ENCODE measurements at regions not wholly inside any gene's neighbourhood (a gene's known extent, or its start where the extent isn't known, plus 50 kb on each side); places are given as distances from the start of the nearest gene placed in this dataset.
A peak's percentile ranks its signal among the peaks of the same experiment; 100 is the strongest.

DNA sequence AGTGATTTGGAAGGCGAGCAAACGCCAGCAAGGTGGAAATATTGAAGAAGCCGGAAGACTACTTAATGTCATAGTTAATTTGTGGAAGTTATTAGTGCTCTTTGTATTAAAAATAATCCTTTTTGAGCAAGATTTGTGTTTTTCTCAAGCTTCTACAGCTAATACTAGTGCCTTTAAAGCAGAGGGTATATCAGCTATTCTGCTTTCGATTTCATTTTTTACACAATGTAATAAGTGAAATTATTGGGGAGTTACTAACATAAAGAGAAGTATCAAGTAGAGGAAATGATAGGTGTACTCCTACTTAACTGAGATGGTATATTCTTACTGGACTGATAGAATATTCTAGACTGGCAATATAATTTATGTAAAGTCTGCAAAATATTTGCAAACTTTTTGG, 392.4 kb upstream of the DCN start:
- intact Hi-C loops (cut with micrococcal nuclease), result loop anchor here (5.0 kb wide), 3 partner anchors 193 to 997 kb away; no protein-coding TSS in a partner anchor
- POLR2A ChIA-PET, result interaction anchor here (0.6 to 1.9 kb wide), 5 partner anchors 12 to 570 kb away, joined by 3 to 6 read pairs (median 3); partner anchors contain the start of gene BTG1

DNA sequence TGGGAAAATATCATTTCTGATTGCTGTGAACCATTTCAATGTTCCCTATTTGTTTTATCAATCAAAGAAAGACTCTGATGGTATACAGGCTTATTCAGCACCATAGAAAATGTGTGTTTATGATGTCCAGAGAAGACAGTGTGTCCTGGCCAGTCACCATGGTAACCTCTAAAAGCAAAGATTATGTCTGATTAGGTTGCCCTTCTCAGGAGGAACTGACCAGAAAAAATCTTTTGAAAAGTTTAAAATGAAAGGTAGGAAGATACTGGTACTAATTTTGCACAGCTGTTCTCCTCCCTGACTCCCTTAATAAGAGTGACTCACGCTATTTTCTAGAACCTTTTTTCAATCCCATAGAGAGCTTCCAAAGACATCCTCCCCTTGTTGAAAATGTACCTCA, 391.8 kb upstream of the DCN start:
- Histone ChIP-seq H3K4me3 (ENCODE audit: low read length) (no peak overlapping the region), H3K36me3 (ENCODE audit: control insufficient read depth in 2 of 3, insufficient read depth in 3 of 3, low read length in 3 of 3) (no peaks in the 10 kb centered on the region), H3K27me3 (ENCODE audit: control insufficient read depth in 2 of 2, insufficient read depth in 2 of 2, low read length in 2 of 2) (no peaks in the 10 kb centered on the region), H3K27ac (ENCODE audit: low read depth, low read length) (no peak overlapping the region), H3K4me1 (ENCODE audit: control insufficient read depth in 2 of 2, insufficient read depth in 2 of 2, low read length in 2 of 2) (peaks cover 0 to 5% of the 10 kb centered on the region in 2 donors), H3K9me3 (ENCODE audit: control insufficient read depth in 2 of 3, low read length in 3 of 3) (no peaks in the 10 kb centered on the region)
- no peak for DNase-seq
- H3K9me3 Mint-ChIP-seq, result no peaks in the 10 kb centered on the region
- H3K36me3 Mint-ChIP-seq, result no peaks in the 10 kb centered on the region
- ChIA-PET CTCF (interaction anchor here (1.7 kb wide), 1 partner anchor 192 kb away, joined by 5 read pairs; no protein-coding TSS in a partner anchor), POLR2A (interaction anchor here (0.6 to 1.0 kb wide), 2 partner anchors 297 to 401 kb away, joined by 3 read pairs; no protein-coding TSS in a partner anchor)
- peaks cover 12 to 29% (median 19%) of the 10 kb centered on the region in 7 donors for H3K4me1 Mint-ChIP-seq
- H3K27me3 Mint-ChIP-seq, result peaks cover 0 to 3% (median 0%) of the 10 kb centered on the region in 5 donors
- H3K27ac Mint-ChIP-seq, result no peak overlapping the region
- intact Hi-C loops (cut with micrococcal nuclease), result no loop called here
- no peak for ATAC-seq
- H3K4me3 Mint-ChIP-seq, result no peak overlapping the region

More for the DNA sequence above, 392.4 kb upstream of the DCN start:
- H3K27ac ChIP-seq (ENCODE audit: low read depth, low read length), result no peak overlapping the region
- no peak overlapping the region for H3K4me3 ChIP-seq (ENCODE audit: low read length)
- H3K9me3 ChIP-seq (ENCODE audit: control insufficient read depth in 2 of 3, low read length in 3 of 3), result no peaks in the 10 kb centered on the region
- no peaks in the 10 kb centered on the region for H3K27me3 ChIP-seq (ENCODE audit: control insufficient read depth in 2 of 2, insufficient read depth in 2 of 2, low read length in 2 of 2)
- DNase-seq, result no peak
- Mint-ChIP-seq H3K27ac (no peak overlapping the region), H3K4me1 (peaks cover 12 to 35% (median 19%) of the 10 kb centered on the region in 7 donors), H3K27me3 (peaks cover 0 to 3% (median 0%) of the 10 kb centered on the region in 5 donors), H3K9me3 (no peaks in the 10 kb centered on the region), H3K4me3 (no peak overlapping the region), H3K36me3 (no peaks in the 10 kb centered on the region)
- CTCF ChIA-PET, result interaction anchor here (1.7 kb wide), 1 partner anchor 192 kb away, joined by 5 read pairs; no protein-coding TSS in a partner anchor
- peaks cover 0 to 5% of the 10 kb centered on the region in 2 donors for H3K4me1 ChIP-seq (ENCODE audit: control insufficient read depth in 2 of 2, insufficient read depth in 2 of 2, low read length in 2 of 2)
- H3K36me3 ChIP-seq (ENCODE audit: control insufficient read depth in 2 of 3, insufficient read depth in 3 of 3, low read length in 3 of 3), result no peaks in the 10 kb centered on the region
- ATAC-seq, result no peak

GRCh38 chr12:91572869-91573268, 390.3 kb upstream of the DCN start:
- Mint-ChIP-seq H3K4me3 (no peak overlapping the region), H3K4me1 (peaks cover 3 to 15% (median 13%) of the 10 kb centered on the region in 7 donors), H3K27ac (no peak overlapping the region), H3K9me3 (no peaks in the 10 kb centered on the region), H3K36me3 (no peaks in the 10 kb centered on the region), H3K27me3 (peaks cover 0 to 3% (median 0%) of the 10 kb centered on the region in 5 donors)
- DNase-seq, result no peak
- no peaks in the 10 kb centered on the region for H3K4me1 ChIP-seq (ENCODE audit: control insufficient read depth in 2 of 2, insufficient read depth in 2 of 2, low read length in 2 of 2)
- no peaks in the 10 kb centered on the region for H3K9me3 ChIP-seq (ENCODE audit: control insufficient read depth in 2 of 3, low read length in 3 of 3)
- no peak overlapping the region for H3K4me3 ChIP-seq (ENCODE audit: low read length)
- ChIA-PET CTCF (interaction anchor here (0.6 kb wide), 1 partner anchor 1012 kb away, joined by 3 read pairs; no protein-coding TSS in a partner anchor), POLR2A (no interaction called here)
- ATAC-seq, result no peak
- intact Hi-C loops (cut with micrococcal nuclease), result no loop called here
- H3K27ac ChIP-seq (ENCODE audit: low read depth, low read length), result no peak overlapping the region
- no peaks in the 10 kb centered on the region for H3K36me3 ChIP-seq (ENCODE audit: control insufficient read depth in 2 of 3, insufficient read depth in 3 of 3, low read length in 3 of 3)
- no peaks in the 10 kb centered on the region for H3K27me3 ChIP-seq (ENCODE audit: control insufficient read depth in 2 of 2, insufficient read depth in 2 of 2, low read length in 2 of 2)

GRCh38 chr12:91567100-91567485, 384.5 kb upstream of the DCN start:
- Mint-ChIP-seq H3K27me3 (peaks cover 0 to 2% (median 0%) of the 10 kb centered on the region in 5 donors), H3K27ac (no peak overlapping the region), H3K4me3 (no peak overlapping the region), H3K36me3 (peaks cover 0 to 8% (median 0%) of the 10 kb centered on the region in 5 donors), H3K4me1 (peaks cover 8 to 28% (median 20%) of the 10 kb centered on the region in 7 donors), H3K9me3 (peaks cover 0 to 12% (median 0%) of the 10 kb centered on the region in 11 donors)
- H3K27ac ChIP-seq (ENCODE audit: low read depth, low read length), result no peak overlapping the region
- no peaks in the 10 kb centered on the region for H3K27me3 ChIP-seq (ENCODE audit: control insufficient read depth in 2 of 2, insufficient read depth in 2 of 2, low read length in 2 of 2)
- ChIA-PET POLR2A (no interaction called here), CTCF (no interaction called here)
- intact Hi-C loops (cut with micrococcal nuclease), result no loop called here
- no peak for DNase-seq
- no peaks in the 10 kb centered on the region for H3K36me3 ChIP-seq (ENCODE audit: control insufficient read depth in 2 of 3, insufficient read depth in 3 of 3, low read length in 3 of 3)
- H3K4me3 ChIP-seq (ENCODE audit: low read length), result no peak overlapping the region
- no peaks in the 10 kb centered on the region for H3K4me1 ChIP-seq (ENCODE audit: control insufficient read depth in 2 of 2, insufficient read depth in 2 of 2, low read length in 2 of 2)
- ATAC-seq, result no peak
- H3K9me3 ChIP-seq (ENCODE audit: control insufficient read depth in 2 of 3, low read length in 3 of 3), result no peaks in the 10 kb centered on the region

DNA sequence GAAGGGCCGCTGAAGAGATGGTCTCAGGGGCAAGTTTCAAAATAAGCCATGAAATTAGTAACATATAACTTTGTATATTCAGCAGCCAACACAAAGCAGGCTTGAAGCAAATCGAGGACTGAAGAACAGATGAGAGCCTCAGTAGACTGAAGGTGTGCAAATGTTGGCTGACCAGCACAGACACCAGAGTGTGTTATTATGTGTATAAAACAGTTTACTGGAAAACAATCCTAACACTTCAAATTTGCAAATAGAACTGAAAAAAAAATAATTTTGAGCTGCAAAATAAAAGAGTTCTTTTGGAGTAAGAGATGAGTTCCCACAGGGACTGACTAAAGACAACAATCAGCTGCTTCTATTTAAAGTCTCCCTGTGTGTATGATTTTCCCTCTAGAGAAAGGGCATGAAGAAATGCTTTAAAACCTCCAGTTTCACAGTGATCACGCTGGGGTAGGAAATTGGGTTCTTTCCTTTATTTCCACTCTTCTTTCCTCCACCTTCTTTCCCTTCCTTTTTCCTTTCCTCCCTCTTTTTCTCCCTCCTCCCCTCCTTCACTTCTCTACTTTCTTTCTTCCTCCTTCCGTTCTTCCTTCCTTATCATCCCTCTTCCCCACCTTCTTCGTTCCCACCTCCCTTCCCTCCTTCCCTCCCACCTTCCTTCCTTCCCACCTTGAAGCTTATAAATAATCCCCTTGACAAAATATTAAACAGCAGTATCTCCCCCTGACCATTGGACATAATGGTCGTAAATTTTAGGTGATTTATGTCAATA, 383.9 kb upstream of the DCN start:
- Mint-ChIP-seq H3K27me3 (peaks cover 0 to 2% (median 0%) of the 10 kb centered on the region in 5 donors), H3K9me3 (peaks cover 0 to 12% (median 0%) of the 10 kb centered on the region in 11 donors), H3K36me3 (peaks cover 0 to 8% (median 0%) of the 10 kb centered on the region in 5 donors), H3K4me1 (peaks cover 10 to 31% (median 24%) of the 10 kb centered on the region in 7 donors), H3K4me3 (no peak overlapping the region), H3K27ac (peak overlapping the region in 1 of 9 donors; percentile 8)
- POLR2A ChIA-PET, result no interaction called here
- H3K4me1 ChIP-seq (ENCODE audit: control insufficient read depth in 2 of 2, insufficient read depth in 2 of 2, low read length in 2 of 2), result no peaks in the 10 kb centered on the region
- H3K27ac ChIP-seq (ENCODE audit: low read depth, low read length), result no peak overlapping the region
- DNase-seq, result no peak
- intact Hi-C loops (cut with micrococcal nuclease), result no loop called here
- H3K4me3 ChIP-seq (ENCODE audit: low read length), result no peak overlapping the region
- H3K36me3 ChIP-seq (ENCODE audit: control insufficient read depth in 2 of 3, insufficient read depth in 3 of 3, low read length in 3 of 3), result no peaks in the 10 kb centered on the region
- H3K27me3 ChIP-seq (ENCODE audit: control insufficient read depth in 2 of 2, insufficient read depth in 2 of 2, low read length in 2 of 2), result no peaks in the 10 kb centered on the region
- no peak for ATAC-seq
- CTCF ChIA-PET, result interaction anchor here (0.6 kb wide), 1 partner anchor 17 kb away, joined by 3 read pairs; no protein-coding TSS in a partner anchor
- no peaks in the 10 kb centered on the region for H3K9me3 ChIP-seq (ENCODE audit: control insufficient read depth in 2 of 3, low read length in 3 of 3)

DNA sequence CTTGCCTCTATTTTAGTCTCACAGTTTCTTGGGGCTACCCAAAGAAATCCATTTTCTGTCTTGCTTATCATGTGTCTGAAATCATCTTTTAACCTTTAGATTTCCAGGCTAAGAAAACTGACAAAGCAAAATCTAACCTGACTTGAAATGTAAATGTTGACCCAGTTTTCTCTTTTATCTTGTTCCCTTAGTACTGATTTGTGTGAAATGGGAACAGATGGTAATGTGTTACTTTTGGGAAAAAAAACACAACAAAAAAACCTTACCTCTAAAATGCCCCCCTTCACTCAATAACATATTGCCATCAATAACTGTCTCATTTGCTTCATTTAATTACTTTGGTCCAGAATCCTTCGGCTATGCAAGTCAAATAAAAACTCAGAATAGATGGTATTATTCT, 383.2 kb upstream of the DCN start:
- peaks cover 10 to 32% (median 30%) of the 10 kb centered on the region in 7 donors for H3K4me1 Mint-ChIP-seq
- ChIA-PET POLR2A (no interaction called here), CTCF (interaction anchor here (0.6 kb wide), 1 partner anchor 18 kb away, joined by 3 read pairs; no protein-coding TSS in a partner anchor)
- intact Hi-C loops (cut with micrococcal nuclease), result no loop called here
- Histone ChIP-seq H3K9me3 (ENCODE audit: control insufficient read depth in 2 of 3, low read length in 3 of 3) (no peaks in the 10 kb centered on the region), H3K27ac (ENCODE audit: low read depth, low read length) (no peak overlapping the region), H3K4me1 (ENCODE audit: control insufficient read depth in 2 of 2, insufficient read depth in 2 of 2, low read length in 2 of 2) (no peaks in the 10 kb centered on the region), H3K36me3 (ENCODE audit: control insufficient read depth in 2 of 3, insufficient read depth in 3 of 3, low read length in 3 of 3) (no peaks in the 10 kb centered on the region), H3K27me3 (ENCODE audit: control insufficient read depth in 2 of 2, insufficient read depth in 2 of 2, low read length in 2 of 2) (no peaks in the 10 kb centered on the region), H3K4me3 (ENCODE audit: low read length) (no peak overlapping the region)
- H3K36me3 Mint-ChIP-seq, result peaks cover 0 to 10% (median 0%) of the 10 kb centered on the region in 5 donors
- no peak overlapping the region for H3K4me3 Mint-ChIP-seq
- ATAC-seq (no peak), DNase-seq (no peak)
- peaks cover 0 to 2% (median 0%) of the 10 kb centered on the region in 5 donors for H3K27me3 Mint-ChIP-seq
- H3K27ac Mint-ChIP-seq, result no peak overlapping the region
- H3K9me3 Mint-ChIP-seq, result peaks cover 0 to 12% (median 0%) of the 10 kb centered on the region in 11 donors
